ENCODE measurements at regions not wholly inside any gene's neighbourhood (a gene's known extent, or its start where the extent isn't known, plus 50 kb on each side); places are given as distances from the start of the nearest gene placed in this dataset.

DNA sequence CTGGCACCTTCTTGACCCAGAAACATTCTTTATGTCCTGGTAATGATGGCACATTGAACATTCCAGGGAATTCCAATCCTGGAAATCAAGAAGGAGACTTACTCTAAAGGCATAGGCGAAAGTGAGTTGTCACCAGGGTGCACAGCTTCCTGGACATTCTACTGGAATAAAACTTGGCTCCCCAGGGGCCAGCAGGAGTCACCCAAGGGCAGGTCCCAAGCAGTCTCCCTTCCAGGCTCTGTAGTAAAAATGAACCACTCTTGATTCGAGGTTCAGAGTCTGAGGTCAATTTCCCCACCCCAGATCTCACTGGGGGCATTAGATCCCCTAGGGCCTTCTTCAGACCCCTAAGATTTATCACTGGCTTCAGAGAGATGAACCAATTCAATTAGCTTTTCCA is 338.7 kb upstream of the GATB start:
- TF ChIP-seq TAF1 (IDR thresholded peaks at IDR 0.05; ENCODE audit: low read depth, low read length) (no peak), POLR2AphosphoS5 (IDR thresholded peaks at IDR 0.05; ENCODE audit: low read depth, low read length) (no peak), PAX5 (IDR thresholded peaks at IDR 0.05; ENCODE audit: insufficient read depth, low read length, severe bottlenecking) (no peak), SPI1 (IDR thresholded peaks at IDR 0.05; ENCODE audit: low read depth, low read length) (no peak), POU2F2 (IDR thresholded peaks at IDR 0.05; ENCODE audit: low read depth, low read length) (no peak), POLR2A (IDR thresholded peaks at IDR 0.05; ENCODE audit: low read depth, low read length) (no peak)
- FAIRE-seq, result no peak

GRCh38 chr4:152099061-152099425 is 338.2 kb upstream of the GATB start:
- TF ChIP-seq POLR2AphosphoS5 (IDR thresholded peaks at IDR 0.05; ENCODE audit: low read depth, low read length), result no peak
- no peak for TF ChIP-seq TAF1 (IDR thresholded peaks at IDR 0.05; ENCODE audit: low read depth, low read length)
- TF ChIP-seq POLR2A (IDR thresholded peaks at IDR 0.05; ENCODE audit: low read depth, low read length), result no peak
- TF ChIP-seq POU2F2 (IDR thresholded peaks at IDR 0.05; ENCODE audit: low read depth, low read length), result no peak
- no peak for TF ChIP-seq PAX5 (IDR thresholded peaks at IDR 0.05; ENCODE audit: insufficient read depth, low read length, severe bottlenecking)
- TF ChIP-seq SPI1 (IDR thresholded peaks at IDR 0.05; ENCODE audit: low read depth, low read length), result no peak
- peak; percentile 60 for FAIRE-seq
- DNase-seq (ENCODE audit: insufficient read length, low spot score), result no peak

More for the DNA sequence above, 338.7 kb upstream of the GATB start:
- DNase-seq (ENCODE audit: insufficient read length, low spot score), result no peak

DNA sequence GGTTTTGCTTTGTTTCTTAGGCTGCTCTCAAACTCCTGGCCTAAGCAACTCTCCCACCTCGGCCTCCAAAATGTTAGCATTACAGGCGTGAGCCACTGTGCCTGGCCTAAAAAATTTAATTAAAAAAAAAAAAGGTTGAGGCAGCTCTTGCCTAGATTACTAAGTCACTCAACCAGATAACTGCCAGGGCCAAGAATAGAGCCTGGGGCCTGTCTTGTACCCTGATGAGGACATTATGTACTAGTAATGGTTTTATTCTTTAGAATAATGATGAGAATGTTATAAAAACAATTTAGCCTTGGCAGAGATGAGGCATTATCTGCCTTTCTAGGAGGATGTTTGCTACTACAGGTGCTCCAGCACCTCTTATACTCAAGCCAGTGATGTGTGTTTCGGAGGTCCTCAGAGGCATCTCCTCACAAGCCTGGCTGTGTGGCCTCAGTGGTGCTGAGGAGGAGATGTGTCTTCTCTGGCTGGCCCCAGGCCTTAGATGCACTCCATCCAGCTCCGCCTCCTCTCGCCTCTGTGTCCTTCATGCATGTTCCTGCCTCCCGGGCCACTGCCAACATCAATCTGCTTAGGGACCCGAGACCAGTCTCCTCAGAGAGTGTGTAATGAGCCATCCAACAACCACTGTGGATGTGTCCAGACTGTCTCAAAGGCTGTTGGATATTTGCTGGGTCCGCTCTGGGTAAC is 337.7 kb upstream of the GATB start:
- no peak for FAIRE-seq
- DNase-seq (ENCODE audit: insufficient read length, low spot score), result no peak
- no peak for TF ChIP-seq SPI1 (IDR thresholded peaks at IDR 0.05; ENCODE audit: low read depth, low read length)
- TF ChIP-seq POLR2A (IDR thresholded peaks at IDR 0.05; ENCODE audit: low read depth, low read length), result no peak
- TF ChIP-seq POU2F2 (IDR thresholded peaks at IDR 0.05; ENCODE audit: low read depth, low read length), result no peak
- TF ChIP-seq POLR2AphosphoS5 (IDR thresholded peaks at IDR 0.05; ENCODE audit: low read depth, low read length), result no peak
- TF ChIP-seq TAF1 (IDR thresholded peaks at IDR 0.05; ENCODE audit: low read depth, low read length), result no peak
- no peak for TF ChIP-seq PAX5 (IDR thresholded peaks at IDR 0.05; ENCODE audit: insufficient read depth, low read length, severe bottlenecking)

DNA sequence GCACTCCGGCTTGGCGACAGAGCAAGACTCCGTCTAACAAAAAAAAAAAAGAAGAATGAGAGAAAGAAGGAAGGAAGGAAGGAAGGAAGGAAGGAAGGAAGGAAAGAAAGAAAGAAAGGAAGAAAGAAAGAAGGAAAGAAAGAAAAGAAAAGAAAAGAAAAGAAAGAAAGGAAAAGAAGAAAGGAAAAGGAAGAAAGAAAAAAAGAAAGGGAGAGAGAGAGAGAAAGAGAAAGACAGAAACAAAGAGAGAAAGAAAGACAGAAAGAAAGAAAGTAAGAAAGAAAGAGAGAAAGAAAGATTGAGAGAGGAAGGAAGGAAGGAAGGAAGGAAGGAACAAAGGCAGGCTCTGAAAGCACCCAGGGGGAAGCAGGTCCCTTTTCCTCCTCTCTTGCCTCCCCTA is 336.6 kb upstream of the GATB start:
- no peak for FAIRE-seq
- TF ChIP-seq POLR2AphosphoS5 (IDR thresholded peaks at IDR 0.05; ENCODE audit: low read depth, low read length), result no peak
- no peak for TF ChIP-seq TAF1 (IDR thresholded peaks at IDR 0.05; ENCODE audit: low read depth, low read length)
- TF ChIP-seq SPI1 (IDR thresholded peaks at IDR 0.05; ENCODE audit: low read depth, low read length), result no peak
- no peak for TF ChIP-seq POU2F2 (IDR thresholded peaks at IDR 0.05; ENCODE audit: low read depth, low read length)
- TF ChIP-seq PAX5 (IDR thresholded peaks at IDR 0.05; ENCODE audit: insufficient read depth, low read length, severe bottlenecking), result no peak
- TF ChIP-seq POLR2A (IDR thresholded peaks at IDR 0.05; ENCODE audit: low read depth, low read length), result no peak
- no peak for DNase-seq (ENCODE audit: insufficient read length, low spot score)

- FAIRE-seq, result no peak
- no peak for DNase-seq (ENCODE audit: insufficient read length, low spot score)
- no peak for TF ChIP-seq SPI1 (IDR thresholded peaks at IDR 0.05; ENCODE audit: low read depth, low read length)
Observed at GRCh38 chr4:152095701-152096070, 334.9 kb upstream of the GATB start.

DNA sequence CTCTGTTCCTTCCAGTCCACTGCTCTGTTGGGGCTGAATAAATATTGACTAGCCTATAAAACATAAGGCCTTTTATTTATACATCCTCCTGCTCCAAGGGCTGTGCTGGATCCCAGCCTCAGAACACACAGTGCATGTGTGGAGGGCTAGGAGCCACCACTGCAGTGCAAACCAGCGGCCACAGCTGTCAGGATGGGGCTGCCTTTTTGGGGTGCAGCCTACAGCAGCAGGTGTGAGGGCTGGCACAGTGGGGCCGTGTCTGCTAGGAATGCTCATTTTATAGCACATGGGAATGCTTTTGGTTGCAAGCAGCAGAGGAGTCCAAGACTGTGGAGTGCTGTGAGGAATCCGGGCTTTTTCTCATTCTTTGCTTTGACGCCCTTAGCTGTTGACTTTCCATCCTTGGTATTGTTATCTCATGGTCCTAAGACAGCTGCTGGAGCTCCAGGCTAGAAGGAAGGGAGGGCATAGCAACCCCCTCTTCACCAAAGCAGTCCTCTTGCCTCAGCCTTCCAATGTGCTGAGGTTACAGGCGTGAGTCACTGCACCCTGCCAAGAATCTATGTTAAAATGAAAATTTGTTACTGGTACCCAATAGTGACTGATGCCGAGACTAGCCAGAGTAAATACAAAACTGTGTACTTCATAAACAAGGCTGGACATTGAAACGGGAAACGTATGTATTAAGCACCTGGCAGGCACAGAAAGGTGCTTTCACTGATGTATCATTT is 334.3 kb upstream of the GATB start:
- TF ChIP-seq PAX5 (IDR thresholded peaks at IDR 0.05; ENCODE audit: insufficient read depth, low read length, severe bottlenecking), result no peak
- TF ChIP-seq SPI1 (IDR thresholded peaks at IDR 0.05; ENCODE audit: low read depth, low read length), result no peak
- TF ChIP-seq POLR2A (IDR thresholded peaks at IDR 0.05; ENCODE audit: low read depth, low read length), result no peak
- no peak for TF ChIP-seq TAF1 (IDR thresholded peaks at IDR 0.05; ENCODE audit: low read depth, low read length)
- no peak for TF ChIP-seq POU2F2 (IDR thresholded peaks at IDR 0.05; ENCODE audit: low read depth, low read length)
- TF ChIP-seq POLR2AphosphoS5 (IDR thresholded peaks at IDR 0.05; ENCODE audit: low read depth, low read length), result no peak
- no peak for DNase-seq (ENCODE audit: insufficient read length, low spot score)
- no peak for FAIRE-seq

GRCh38 chr4:152091405-152091804 is 330.6 kb upstream of the GATB start:
- TF ChIP-seq POLR2A (IDR thresholded peaks at IDR 0.05; ENCODE audit: low read depth, low read length), result no peak
- no peak for TF ChIP-seq POLR2AphosphoS5 (IDR thresholded peaks at IDR 0.05; ENCODE audit: low read depth, low read length)
- TF ChIP-seq PAX5 (IDR thresholded peaks at IDR 0.05; ENCODE audit: insufficient read depth, low read length, severe bottlenecking), result no peak
- no peak for TF ChIP-seq TAF1 (IDR thresholded peaks at IDR 0.05; ENCODE audit: low read depth, low read length)
- TF ChIP-seq SPI1 (IDR thresholded peaks at IDR 0.05; ENCODE audit: low read depth, low read length), result no peak
- TF ChIP-seq POU2F2 (IDR thresholded peaks at IDR 0.05; ENCODE audit: low read depth, low read length), result no peak
- DNase-seq (ENCODE audit: insufficient read length, low spot score), result no peak
- FAIRE-seq, result no peak

GRCh38 chr4:152090543-152090942 is 329.7 kb upstream of the GATB start:
- FAIRE-seq (no peak), DNase-seq (ENCODE audit: insufficient read length, low spot score) (no peak)
- TF ChIP-seq SPI1 (IDR thresholded peaks at IDR 0.05; ENCODE audit: low read depth, low read length) (no peak), TAF1 (IDR thresholded peaks at IDR 0.05; ENCODE audit: low read depth, low read length) (no peak), POU2F2 (IDR thresholded peaks at IDR 0.05; ENCODE audit: low read depth, low read length) (no peak), POLR2AphosphoS5 (IDR thresholded peaks at IDR 0.05; ENCODE audit: low read depth, low read length) (no peak), PAX5 (IDR thresholded peaks at IDR 0.05; ENCODE audit: insufficient read depth, low read length, severe bottlenecking) (no peak), POLR2A (IDR thresholded peaks at IDR 0.05; ENCODE audit: low read depth, low read length) (no peak)

GRCh38 chr4:152089584-152089983 is 328.8 kb upstream of the GATB start:
- FAIRE-seq (no peak), DNase-seq (ENCODE audit: insufficient read length, low spot score) (no peak)
- TF ChIP-seq POLR2A (IDR thresholded peaks at IDR 0.05; ENCODE audit: low read depth, low read length), result no peak
- TF ChIP-seq PAX5 (IDR thresholded peaks at IDR 0.05; ENCODE audit: insufficient read depth, low read length, severe bottlenecking), result no peak
- TF ChIP-seq SPI1 (IDR thresholded peaks at IDR 0.05; ENCODE audit: low read depth, low read length), result no peak
- no peak for TF ChIP-seq POU2F2 (IDR thresholded peaks at IDR 0.05; ENCODE audit: low read depth, low read length)
- TF ChIP-seq TAF1 (IDR thresholded peaks at IDR 0.05; ENCODE audit: low read depth, low read length), result no peak
- no peak for TF ChIP-seq POLR2AphosphoS5 (IDR thresholded peaks at IDR 0.05; ENCODE audit: low read depth, low read length)

Measured in GM12891 (cell line).